ENCODE measurements at regions not wholly inside any gene's neighbourhood (a gene's known extent, or its start where the extent isn't known, plus 50 kb on each side); places are given as distances from the start of the nearest gene placed in this dataset.

GRCh38 chr20:50354721-50355589 is 155.2 kb upstream of the PTPN1 start (continued):
- TF ChIP-seq TSHZ2 (CRISPR knock-in tag; IDR thresholded peaks at IDR 0.05) (no peak), ZFP30 (CRISPR knock-in tag; IDR thresholded peaks at IDR 0.05) (no peak), ZNF70 (CRISPR knock-in tag; IDR thresholded peaks at IDR 0.05) (no peak), PPARA (CRISPR knock-in tag; IDR thresholded peaks at IDR 0.05; ENCODE audit: borderline replicate concordance) (no peak), ZNF8 (CRISPR knock-in tag; IDR thresholded peaks at IDR 0.05) (no peak)

GRCh38 chr20:50355590-50356524 is 154.3 kb upstream of the PTPN1 start:
- TF ChIP-seq RARB (CRISPR knock-in tag; IDR thresholded peaks at IDR 0.05) (no peak), ISL1 (CRISPR knock-in tag; IDR thresholded peaks at IDR 0.05) (no peak), SNAI2 (CRISPR knock-in tag; IDR thresholded peaks at IDR 0.05) (no peak), ZFP30 (CRISPR knock-in tag; IDR thresholded peaks at IDR 0.05) (no peak), OSR1 (CRISPR knock-in tag; IDR thresholded peaks at IDR 0.05) (no peak), TSHZ2 (CRISPR knock-in tag; IDR thresholded peaks at IDR 0.05) (no peak), CSRNP3 (CRISPR knock-in tag; IDR thresholded peaks at IDR 0.05) (no peak), ESRRG (CRISPR knock-in tag; IDR thresholded peaks at IDR 0.05) (no peak), PPARA (CRISPR knock-in tag; IDR thresholded peaks at IDR 0.05; ENCODE audit: borderline replicate concordance) (no peak), ZC3H10 (CRISPR knock-in tag; IDR thresholded peaks at IDR 0.05) (no peak), BACH2 (CRISPR knock-in tag; IDR thresholded peaks at IDR 0.05; ENCODE audit: borderline replicate concordance) (no peak)
- no peak for ATAC-seq

- no peak for ATAC-seq
- no peak for TF ChIP-seq PATZ1 (CRISPR knock-in tag; IDR thresholded peaks at IDR 0.05; ENCODE audit: borderline replicate concordance)
- TF ChIP-seq OSR1 (CRISPR knock-in tag; IDR thresholded peaks at IDR 0.05), result no peak
- no peak for TF ChIP-seq ZNF565 (CRISPR knock-in tag; conservative IDR thresholded peaks at IDR 0.05; ENCODE audit: low read depth)
- no peak for TF ChIP-seq PPARA (CRISPR knock-in tag; IDR thresholded peaks at IDR 0.05; ENCODE audit: borderline replicate concordance)
- no peak for TF ChIP-seq ARNTL (CRISPR knock-in tag; IDR thresholded peaks at IDR 0.05; ENCODE audit: borderline replicate concordance, low read depth)
- no peak for TF ChIP-seq RARB (CRISPR knock-in tag; IDR thresholded peaks at IDR 0.05)
- TF ChIP-seq ZFP30 (CRISPR knock-in tag; IDR thresholded peaks at IDR 0.05), result no peak
- no peak for TF ChIP-seq ZNF70 (CRISPR knock-in tag; IDR thresholded peaks at IDR 0.05)
- TF ChIP-seq CSDC2 (CRISPR knock-in tag; IDR thresholded peaks at IDR 0.05), result no peak
- no peak for TF ChIP-seq ZNF8 (CRISPR knock-in tag; IDR thresholded peaks at IDR 0.05)
- no peak for TF ChIP-seq CSRNP3 (CRISPR knock-in tag; IDR thresholded peaks at IDR 0.05)
- no peak for TF ChIP-seq ZFP3 (CRISPR knock-in tag; IDR thresholded peaks at IDR 0.05)
- TF ChIP-seq TOX (CRISPR knock-in tag; IDR thresholded peaks at IDR 0.05; ENCODE audit: borderline replicate concordance), result no peak
- no peak for TF ChIP-seq SNAI2 (CRISPR knock-in tag; IDR thresholded peaks at IDR 0.05)
- TF ChIP-seq CREB5 (CRISPR knock-in tag; IDR thresholded peaks at IDR 0.05; ENCODE audit: low read depth), result no peak
- TF ChIP-seq BACH2 (CRISPR knock-in tag; IDR thresholded peaks at IDR 0.05; ENCODE audit: borderline replicate concordance), result no peak
- no peak for TF ChIP-seq ISL1 (CRISPR knock-in tag; IDR thresholded peaks at IDR 0.05)
These were observed 153.7 kb upstream of the PTPN1 start for GRCh38 chr20:50356525-50356885.

Measured in SK-N-SH treated with all-trans-retinoic acid at 6 μM for 48 hours (cell line).